GM19395 (cell line): ENCODE measurements at regions not wholly inside any gene's neighbourhood (a gene's known extent, or its start where the extent isn't known, plus 50 kb on each side); places are given as distances from the start of the nearest gene placed in this dataset.

Source experiments
- ATAC-seq: cut with Tn5 transposase; IDR thresholded peaks from one replicate; pipeline ENCODE4 v1.9.1; 2021; ENCODE audit warnings: mild to moderate bottlenecking, moderate library complexity; ENCODE audit not compliant: unreplicated experiment

DNA sequence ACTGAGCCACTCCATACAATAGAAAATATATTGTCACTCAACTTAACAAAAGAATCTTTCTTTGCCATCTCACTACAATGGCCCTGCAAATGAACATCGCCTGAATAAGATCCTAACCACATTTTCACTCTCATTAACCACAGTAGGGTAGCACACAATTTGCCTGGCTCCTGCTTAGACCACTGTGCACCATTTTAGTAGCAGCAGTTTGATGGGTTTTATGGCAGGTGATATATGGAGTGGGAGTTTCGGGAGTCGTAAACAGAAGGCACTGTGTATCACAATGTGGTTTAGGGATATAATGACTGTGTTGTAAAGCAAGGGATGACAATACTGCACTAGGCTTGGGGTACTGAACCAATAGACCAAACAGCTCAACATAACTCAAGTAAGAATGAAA, 617.4 kb downstream of the BCL11A start:
- ATAC-seq: no peak

DNA sequence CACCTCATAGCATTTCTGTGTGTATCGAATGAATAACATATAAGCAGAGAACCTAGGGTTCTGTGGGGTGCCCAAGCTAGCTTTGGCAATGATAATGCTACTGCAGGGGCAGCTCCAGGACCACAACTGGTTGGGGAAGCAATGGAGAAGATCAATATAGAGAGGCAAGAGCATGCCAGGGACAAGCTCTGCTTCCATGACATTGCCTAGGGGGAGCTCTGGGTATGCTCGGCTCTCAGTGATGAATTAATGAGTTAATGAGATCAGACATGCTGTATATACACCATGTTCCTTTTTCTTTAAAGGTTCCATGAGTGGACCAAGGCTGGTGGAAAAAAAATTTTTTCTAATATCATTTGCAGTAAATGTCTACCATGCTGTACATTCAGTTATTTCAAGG, 618.4 kb downstream of the BCL11A start:
- no peak for ATAC-seq

DNA sequence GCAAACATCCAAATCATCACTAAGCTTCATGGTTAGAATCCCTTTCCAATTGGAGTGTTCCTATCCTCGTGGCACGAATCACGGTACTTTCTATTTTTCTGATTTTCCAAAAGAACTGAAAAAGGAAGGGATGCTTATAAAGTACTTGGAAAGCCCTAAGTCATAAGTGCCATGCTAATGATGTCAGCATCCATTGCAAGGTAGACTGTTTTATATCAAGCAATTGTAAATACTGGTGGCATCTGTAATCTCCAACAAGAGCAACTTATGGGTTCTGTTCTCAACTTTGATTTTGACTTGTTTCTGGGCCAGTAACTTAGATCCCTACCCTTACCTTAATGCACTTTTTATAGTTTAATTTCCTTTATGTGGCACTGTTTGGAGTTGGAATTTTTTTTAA, 619.5 kb downstream of the BCL11A start:
- no peak for ATAC-seq

DNA sequence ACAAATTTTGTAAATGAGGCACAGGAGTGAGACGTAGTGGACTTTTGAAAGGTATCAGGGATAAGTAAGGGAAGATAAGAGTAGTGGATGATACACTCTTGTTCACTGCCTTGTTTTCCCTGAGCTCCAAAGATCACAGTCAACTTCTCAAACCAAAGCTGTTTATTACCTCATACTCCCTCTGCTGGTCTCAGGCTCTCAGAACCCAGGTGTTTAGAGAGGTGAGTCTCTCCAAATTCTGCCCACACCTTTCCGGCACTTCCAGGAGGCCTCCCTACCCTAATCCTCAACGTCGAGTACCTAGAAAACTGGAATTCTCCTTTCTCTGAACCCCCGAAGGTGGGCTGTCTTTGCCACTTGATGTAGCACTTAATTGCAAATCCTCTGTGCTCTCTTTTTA, 621.1 kb downstream of the BCL11A start:
- no peak for ATAC-seq

DNA sequence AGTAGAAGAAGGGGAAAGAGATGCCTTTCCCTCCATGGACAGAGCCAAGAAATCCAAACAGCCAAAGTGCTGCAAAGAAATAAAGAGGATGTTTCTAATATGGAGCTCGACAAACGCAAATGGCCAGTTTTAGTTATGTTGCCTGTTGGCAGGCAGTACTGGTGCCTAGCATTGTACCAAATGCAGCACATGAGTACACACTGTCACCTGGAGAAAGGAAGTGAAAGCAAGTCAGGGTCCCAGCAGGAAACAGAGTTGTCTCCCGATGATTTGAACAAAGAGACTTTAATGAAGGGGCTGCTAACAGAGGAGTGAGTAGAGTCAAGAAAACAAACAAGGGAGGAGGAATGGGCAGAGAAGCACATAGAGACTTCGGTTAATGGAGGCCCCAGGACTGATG, 623.0 kb downstream of the BCL11A start:
- ATAC-seq: no peak

DNA sequence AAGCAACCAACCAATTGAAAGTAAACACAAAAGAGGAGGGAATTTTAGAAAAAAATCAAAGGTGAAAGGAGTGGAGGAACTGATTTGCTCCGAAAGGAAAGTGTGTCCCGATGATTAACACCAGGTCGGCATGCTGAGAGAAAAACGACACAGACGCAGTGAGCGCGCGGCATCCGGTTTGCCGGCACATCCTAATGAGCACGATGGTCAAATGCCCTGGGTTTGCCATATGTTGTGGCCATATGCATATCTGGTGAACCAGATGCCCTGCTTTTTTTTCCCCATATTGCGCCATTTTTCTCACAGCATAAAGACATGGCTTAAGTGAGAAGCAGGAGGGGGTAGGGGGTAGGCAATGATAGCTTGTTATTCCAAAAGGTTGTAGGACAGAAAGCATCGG, 626.7 kb downstream of the BCL11A start:
- ATAC-seq: no peak

DNA sequence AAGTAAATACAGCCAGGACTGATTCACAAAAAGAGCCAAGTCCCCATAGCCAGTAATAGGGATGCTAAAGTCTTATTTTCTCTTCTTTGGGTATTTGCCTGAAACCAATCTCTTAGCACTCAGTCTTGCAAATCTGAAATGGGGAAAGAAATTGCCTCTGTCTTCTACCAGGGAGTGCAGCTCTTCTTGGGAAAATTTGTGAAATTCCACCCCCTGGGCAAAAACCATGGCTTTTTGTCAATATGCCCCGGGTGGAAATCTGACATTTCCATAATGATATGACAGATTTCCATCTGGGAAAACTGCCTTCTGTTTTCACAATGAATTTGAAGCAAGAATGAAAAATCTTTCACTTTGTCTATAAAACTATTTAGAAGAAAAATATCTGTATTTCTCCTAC, 628.1 kb downstream of the BCL11A start:
- ATAC-seq: no peak

DNA sequence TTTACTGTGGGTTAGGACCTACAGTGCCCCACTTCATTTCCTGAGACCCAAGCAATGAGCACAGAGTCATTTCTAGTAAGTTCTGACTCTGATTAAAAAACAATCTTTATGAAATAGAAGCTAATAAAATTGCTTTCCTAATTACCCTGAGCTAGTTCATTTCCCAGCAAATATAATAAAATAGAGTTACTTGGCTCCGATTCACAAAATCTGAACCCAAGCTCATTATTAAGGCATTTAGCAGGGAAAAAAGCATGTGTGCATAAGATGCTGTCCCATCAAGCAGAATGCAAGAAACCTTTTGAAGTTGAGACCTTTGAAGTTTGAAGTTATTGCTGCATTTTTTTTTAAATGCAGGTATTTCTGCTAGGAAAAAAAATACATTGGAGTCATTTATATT, 629.1 kb downstream of the BCL11A start:
- no peak for ATAC-seq

DNA sequence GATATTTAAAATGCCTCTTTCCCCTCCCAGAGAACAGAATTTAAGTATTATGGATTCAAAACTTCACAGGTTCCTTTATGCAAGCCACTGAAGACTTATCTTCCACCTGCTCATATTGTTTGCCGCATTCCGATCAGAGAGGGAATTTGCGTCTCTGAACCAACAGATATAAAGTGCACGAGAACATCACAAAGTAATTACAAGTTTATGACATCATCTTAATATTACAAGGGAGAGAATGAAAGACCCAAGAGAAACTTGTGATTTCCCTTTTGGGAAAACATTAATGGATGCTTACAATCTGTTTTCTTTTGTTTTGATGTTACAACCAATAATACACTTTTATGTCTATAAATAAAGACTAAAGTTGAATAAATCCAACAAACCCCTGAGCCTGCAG, 631.0 kb downstream of the BCL11A start:
- ATAC-seq: no peak

DNA sequence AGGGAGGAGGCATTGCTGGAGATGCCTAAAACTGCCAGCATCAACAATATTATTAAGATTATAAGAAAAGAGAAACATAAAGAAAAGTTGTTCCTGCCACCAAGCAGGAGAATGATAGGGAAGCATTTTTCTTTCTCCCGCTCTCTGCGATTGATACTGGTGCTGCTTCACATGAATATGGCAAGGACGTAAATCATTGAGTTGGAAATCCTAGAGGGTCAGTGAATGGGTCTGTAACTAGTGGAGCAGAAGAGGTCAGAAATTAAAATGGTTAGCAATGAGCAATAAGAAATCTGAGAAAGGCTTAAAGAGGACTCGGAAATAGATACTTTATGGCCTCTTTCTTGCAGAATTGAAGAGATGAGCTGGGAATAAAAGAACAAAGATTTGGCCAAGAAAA, 631.7 kb downstream of the BCL11A start:
- ATAC-seq: no peak

DNA sequence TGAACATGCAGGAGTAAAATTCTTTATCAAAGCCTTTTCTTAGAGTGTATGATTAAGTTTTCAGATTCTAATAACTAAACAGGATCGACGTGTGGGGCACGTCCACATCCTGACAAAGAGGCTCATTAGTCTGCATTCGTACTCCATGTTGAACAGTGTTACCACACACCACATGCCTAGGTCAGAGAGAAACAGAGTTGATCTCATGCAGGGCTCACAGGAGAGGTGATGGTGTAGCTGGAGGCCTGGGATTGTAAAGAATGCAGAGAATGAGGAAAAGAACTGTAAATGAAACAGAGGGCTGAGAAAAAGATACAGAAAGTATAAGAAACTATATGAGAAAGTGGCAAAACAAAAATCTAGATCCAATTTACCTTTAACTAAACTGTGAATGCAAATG, 632.5 kb downstream of the BCL11A start:
- no peak for ATAC-seq

DNA sequence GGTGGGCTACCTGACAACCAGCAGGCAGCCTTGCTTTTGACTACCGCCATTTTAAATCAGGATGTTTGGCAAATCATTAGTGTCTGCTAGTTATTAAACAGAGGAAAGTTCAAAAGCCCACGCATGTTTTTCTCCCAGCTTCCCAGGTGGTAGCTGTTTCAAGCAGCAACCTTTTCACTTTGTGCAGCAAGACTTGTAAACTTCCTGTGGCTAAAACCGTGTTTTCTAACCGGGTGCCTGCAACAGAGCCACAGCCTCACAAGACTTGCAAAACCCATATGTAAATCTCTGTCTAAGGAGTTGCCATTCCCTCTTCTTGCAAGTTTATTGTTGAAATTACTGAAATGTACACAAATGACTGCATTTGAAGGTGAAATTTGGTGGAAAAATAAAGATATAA, 633.1 kb downstream of the BCL11A start:
- ATAC-seq: no peak

DNA sequence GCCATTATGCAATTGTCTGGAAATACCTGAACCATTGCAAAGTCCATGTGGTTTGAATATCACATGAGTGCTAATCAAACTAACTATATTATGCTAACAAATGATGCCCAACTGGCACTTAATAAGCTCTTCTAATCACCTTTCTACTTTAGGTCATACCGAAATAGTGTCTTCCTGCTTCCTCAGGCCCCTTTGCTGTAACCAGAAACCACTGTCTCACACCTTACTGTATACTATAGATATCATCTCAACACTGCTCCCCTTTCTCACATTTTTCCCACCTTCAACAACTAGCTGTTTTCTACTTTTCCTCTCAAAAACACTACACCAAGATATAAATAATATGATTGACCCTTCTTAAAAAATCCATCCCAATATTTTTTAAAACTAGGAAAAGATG, 633.9 kb downstream of the BCL11A start:
- no peak for ATAC-seq

DNA sequence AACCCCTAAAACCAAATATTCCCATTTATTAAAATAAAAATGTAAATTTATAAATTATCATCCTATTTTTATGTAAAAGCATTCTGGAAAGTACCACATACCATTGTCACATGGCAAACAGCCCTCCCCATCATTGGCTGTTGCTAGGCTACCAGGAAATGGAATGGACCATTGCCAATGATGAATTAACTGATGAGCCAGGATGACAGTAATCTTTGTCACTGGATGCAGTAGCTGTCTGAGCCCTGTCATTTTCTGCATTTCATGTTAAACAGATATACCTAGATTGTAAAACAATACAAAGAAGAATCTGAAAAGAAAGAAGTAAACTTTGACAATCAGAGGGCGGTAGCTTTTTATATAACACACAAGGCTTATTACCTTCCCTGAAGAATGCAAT, 641.4 kb downstream of the BCL11A start:
- ATAC-seq: no peak

DNA sequence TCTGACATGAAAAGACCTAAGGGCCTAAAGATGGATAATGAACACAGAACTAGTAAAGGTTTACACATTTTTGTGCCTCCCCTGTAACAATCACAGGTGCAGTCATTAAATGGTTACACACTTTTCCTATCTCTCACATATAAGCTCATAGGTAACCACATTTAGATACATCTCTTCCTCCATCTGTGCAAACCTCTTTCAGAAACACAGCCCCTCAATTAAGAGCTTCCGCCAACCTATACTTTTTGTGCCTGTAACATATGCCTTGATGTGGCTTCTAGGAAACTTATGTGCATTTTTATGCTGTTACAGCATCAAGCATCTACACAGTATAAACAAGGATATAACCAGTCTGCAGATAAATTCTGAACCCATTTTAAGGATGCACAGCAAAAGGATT, 643.3 kb downstream of the BCL11A start:
- ATAC-seq: no peak

DNA sequence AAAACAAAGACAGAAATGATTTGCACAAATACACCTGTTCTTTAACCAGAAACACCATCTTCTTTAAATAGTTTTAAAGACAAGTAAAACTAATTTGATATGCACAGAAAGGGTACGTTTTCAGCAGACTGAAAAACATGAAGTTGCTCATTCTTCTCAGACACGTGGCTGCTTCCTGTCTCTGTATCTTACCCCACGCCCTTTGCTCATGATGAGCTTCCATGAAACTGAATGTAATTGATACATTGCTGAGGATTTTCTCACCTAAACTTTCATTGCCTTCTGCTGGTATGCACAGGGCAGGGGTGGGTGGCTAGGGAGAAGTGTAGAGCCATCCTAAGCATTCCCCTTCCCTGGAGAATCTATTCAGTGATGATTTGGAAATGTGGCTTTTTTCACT, 644.3 kb downstream of the BCL11A start:
- no peak for ATAC-seq

DNA sequence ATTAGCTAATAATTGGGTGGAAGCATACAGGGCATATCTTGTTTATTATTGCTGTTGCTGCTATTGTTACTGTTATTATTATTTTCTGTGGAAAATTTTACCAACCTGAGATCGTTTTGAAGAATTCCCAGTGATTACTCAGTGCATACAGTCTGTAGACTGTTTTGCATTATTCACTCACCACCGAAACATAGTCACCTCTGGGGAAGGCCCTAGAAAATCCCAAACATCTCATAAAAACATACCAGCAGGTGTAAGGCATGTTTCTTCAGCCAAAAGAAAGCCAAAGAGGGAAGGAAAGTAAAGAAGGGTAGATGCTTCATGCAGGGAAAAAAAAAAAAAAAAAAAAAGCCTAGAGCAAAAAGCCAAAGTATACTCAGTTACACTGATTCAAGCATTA, 647.7 kb downstream of the BCL11A start:
- ATAC-seq: no peak

DNA sequence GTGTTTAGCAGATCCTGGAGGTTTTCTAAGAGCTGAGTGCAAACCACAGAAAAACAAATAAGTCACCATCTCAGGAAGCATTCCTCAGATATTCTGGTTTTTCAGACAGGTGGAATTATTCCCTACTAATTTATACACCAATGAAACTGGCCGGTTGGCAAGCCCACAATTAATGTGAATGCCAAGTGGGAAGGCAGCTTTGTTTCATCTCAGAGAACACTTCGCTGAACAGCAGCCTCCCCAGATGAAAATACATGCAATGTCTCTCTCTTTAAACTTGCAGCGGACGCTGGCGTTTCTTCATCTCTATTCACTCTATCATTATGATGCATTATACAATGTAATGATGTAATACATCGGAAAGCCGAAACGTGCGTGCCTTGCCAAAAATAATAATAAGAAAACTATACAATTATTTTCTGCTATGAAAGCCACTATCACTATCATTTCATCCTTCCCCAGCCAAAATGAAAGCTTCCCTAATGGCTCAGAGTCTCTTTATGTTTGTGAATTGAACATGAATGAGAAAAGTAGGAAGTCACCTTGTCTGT, 649.4 kb downstream of the BCL11A start:
- no peak for ATAC-seq

DNA sequence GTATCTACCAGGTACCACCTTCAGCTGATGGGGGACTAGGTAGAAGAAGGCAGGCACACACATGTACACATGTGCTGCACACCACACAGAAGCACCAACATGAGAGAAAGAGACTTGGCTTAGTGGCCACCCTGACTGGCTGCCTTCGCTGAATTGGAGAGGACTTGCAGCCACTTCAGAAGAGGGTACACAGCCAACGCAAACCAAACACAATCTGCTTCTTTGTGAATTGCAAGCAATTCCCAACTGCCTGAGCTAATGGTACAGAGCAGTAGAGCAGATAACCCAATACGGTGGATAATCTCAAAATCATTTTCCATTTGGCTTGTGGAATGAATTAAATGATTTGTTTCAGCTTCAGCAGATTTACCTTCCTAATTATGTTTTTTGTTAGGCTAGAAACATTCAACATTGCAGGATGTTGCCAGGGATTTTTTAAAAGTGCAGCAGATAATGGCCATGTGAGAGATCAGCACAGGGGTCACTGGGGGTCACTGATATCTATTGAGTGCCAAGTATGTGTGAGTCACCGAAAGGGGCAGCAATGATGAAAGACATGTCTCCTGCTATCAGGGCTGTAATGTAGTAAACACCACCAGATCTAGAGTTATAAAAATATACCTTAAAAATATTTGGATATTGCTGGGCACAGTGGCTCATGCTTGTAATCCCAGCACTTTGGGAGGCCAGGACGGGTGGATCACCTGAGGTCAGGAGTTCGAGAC, 652.6 kb downstream of the BCL11A start:
- no peak for ATAC-seq

DNA sequence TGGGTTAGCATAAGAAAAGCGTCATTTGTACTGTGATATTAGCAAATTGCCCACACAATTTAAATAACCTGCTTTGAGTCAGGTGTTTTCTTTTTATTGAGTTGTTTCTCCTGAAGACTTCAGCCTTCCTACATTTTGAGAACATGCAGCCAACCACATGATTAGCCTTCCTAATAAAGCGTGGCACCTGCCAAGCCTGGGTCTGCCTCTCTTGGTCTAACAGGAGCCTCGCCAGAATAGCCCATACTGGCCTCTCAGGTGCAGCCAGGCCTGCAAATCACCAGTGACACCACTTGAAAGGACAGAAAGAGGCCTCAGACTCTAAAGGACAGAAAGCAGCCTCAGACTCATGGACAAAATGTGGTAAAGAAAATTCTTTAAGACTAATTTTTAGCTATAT, 653.8 kb downstream of the BCL11A start:
- ATAC-seq: no peak

DNA sequence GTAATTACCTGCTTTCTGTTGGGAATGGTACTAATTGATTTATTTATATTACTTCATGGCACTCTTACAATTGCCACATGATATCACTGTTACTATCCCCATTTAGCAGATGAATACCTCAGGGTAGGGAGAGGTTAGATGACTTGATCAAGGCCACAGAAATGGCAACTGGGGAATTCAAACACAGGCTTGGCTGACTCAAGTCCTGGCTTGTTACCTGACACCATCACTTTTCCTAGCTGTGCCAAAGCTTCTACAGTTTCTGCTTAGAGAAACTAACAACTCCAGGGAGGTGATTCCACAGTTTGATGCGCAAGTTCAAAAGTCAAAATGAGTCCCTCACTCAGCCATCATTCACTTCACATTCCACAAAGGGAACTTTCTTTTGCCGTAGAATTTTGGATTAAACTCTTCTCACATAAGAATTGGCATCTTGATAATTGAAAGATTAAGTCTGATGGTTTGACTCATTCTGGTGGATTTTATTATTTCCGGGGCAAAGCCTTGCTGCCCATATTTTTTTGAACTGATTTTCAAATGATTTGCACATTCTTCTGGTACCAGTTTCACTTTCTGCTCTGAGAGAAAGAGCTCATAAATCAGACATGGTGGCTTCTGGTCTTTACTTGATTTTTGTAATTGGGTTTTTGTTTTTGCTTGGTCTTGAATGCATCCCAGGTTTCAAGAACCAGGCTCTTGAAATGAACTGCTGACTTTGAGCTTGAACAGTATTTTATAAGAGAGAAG, 656.8 kb downstream of the BCL11A start:
- no peak for ATAC-seq

DNA sequence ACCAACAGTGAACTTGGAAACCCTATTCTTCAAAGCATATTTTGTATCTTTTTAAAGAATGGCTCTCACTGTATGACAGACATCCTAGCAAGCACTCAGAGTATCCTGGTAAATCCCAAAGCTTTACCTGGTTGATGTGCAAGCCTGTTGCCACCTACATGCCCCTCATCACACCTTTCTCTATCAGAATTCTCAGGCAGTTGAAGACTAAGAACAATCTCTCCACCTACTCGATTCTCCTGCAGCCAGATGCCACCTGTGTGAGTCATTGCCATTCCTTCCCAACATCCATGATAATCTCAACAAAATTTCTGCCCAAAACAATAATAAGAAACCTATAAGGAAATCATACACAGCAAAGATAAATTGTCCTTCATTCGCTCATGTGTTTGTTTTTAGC, 659.8 kb downstream of the BCL11A start:
- no peak for ATAC-seq
